DOHH2 (cell line): ENCODE measurements at regions not wholly inside any gene's neighbourhood (a gene's known extent, or its start where the extent isn't known, plus 50 kb on each side); places are given as distances from the start of the nearest gene placed in this dataset.

Experiments
- H3F3A ChIP-seq: fragments of 200-600 bp; sonication (generic), shearing (Covaris generic); 2 replicates; pipeline ENCODE4 v1.6.0; 2016; ENCODE audit warnings: antibody characterized with exemption, mild to moderate bottlenecking; ENCODE audit not compliant: control insufficient read depth, insufficient read depth
- H3K27ac ChIP-seq: fragments of 200-600 bp; sonication (generic); 2 replicates; pipeline ENCODE4 v1.5.1; 2014; ENCODE audit warnings: low read depth, mild to moderate bottlenecking, low read length, moderate library complexity
- H3K27me3 ChIP-seq: fragments of 200-600 bp; sonication (generic); 2 replicates; pipeline ENCODE4 v1.6.1; 2014; ENCODE audit warnings: mild to moderate bottlenecking, low read length, mixed read lengths; ENCODE audit not compliant: control insufficient read depth
- H3K36me3 ChIP-seq: fragments of 200-600 bp; sonication (generic); 2 replicates; pipeline ENCODE4 v1.6.1; 2014; ENCODE audit warnings: mild to moderate bottlenecking, low read length, moderate library complexity, mixed read lengths; ENCODE audit not compliant: control insufficient read depth
- H3K4me1 ChIP-seq: fragments of 200-600 bp; sonication (generic); 2 replicates; pipeline ENCODE4 v1.6.1; 2014; ENCODE audit warnings: mild to moderate bottlenecking, low read length, mixed read lengths; ENCODE audit not compliant: control insufficient read depth
- H3K4me2 ChIP-seq: fragments of 200-600 bp; sonication (generic); 2 replicates; pipeline ENCODE4 v1.6.0; 2014; ENCODE audit warnings: mild to moderate bottlenecking, low read length, moderate library complexity
- H3K4me3 ChIP-seq: fragments of 200-600 bp; sonication (generic); 2 replicates; pipeline ENCODE4 v1.5.1; 2014; ENCODE audit warnings: mild to moderate bottlenecking, low read length, mixed read lengths
- H3K79me2 ChIP-seq: fragments of 200-600 bp; sonication (generic); 2 replicates; pipeline ENCODE4 v1.6.1; 2014; ENCODE audit warnings: mild to moderate bottlenecking, low read length, mixed read lengths; ENCODE audit not compliant: control insufficient read depth
- H3K9me2 ChIP-seq: fragments of 200-600 bp; sonication (generic); replicated peaks from 2 replicates; pipeline ENCODE4 v1.6.1; 2014; ENCODE audit warnings: mild to moderate bottlenecking, low read length, mixed read lengths; ENCODE audit not compliant: control insufficient read depth
- H3K9me3 ChIP-seq: fragments of 200-600 bp; sonication (generic); 2 replicates; pipeline ENCODE4 v1.6.1; 2014; ENCODE audit warnings: antibody characterized with exemption, low read length, mixed read lengths; ENCODE audit not compliant: control insufficient read depth, insufficient read depth
- H4K20me1 ChIP-seq: fragments of 200-600 bp; sonication (generic); 2 replicates; pipeline ENCODE4 v1.6.0; 2014; ENCODE audit warnings: low read depth, mild to moderate bottlenecking, antibody characterized with exemption, low read length, moderate library complexity; ENCODE audit not compliant: control insufficient read depth, insufficient read depth
- EZH2phosphoT487 ChIP-seq: fragments of 200-600 bp; sonication (generic); IDR thresholded peaks from 2 replicates; pipeline ENCODE4 v1.6.1; 2017; ENCODE audit warnings: borderline replicate concordance, mild to moderate bottlenecking, antibody characterized with exemption, low read length, moderate library complexity, mixed read lengths
- TF ChIP-seq, protein P1 (sequence below): fragments of 200-600 bp; sonication (generic); IDR thresholded peaks from one replicate; pipeline ENCODE4 v1.5.1; 2014; ENCODE audit warnings: antibody characterized with exemption, mild to moderate bottlenecking, low read depth, low read length; ENCODE audit not compliant: poor library complexity, severe bottlenecking

- no peak overlapping the region for H3K4me2 ChIP-seq
- H3K4me3 ChIP-seq: no peak overlapping the region
- no peaks in the 10 kb centered on the region for H4K20me1 ChIP-seq
- no peaks in the 10 kb centered on the region for H3K36me3 ChIP-seq
- H3K79me2 ChIP-seq: no peaks in the 10 kb centered on the region
- no peaks in the 10 kb centered on the region for H3K27me3 ChIP-seq
- H3K9me2 ChIP-seq: no peaks in the 10 kb centered on the region
- no peak for TF ChIP-seq EZH2phosphoT487
- TF ChIP-seq, protein P1, sequence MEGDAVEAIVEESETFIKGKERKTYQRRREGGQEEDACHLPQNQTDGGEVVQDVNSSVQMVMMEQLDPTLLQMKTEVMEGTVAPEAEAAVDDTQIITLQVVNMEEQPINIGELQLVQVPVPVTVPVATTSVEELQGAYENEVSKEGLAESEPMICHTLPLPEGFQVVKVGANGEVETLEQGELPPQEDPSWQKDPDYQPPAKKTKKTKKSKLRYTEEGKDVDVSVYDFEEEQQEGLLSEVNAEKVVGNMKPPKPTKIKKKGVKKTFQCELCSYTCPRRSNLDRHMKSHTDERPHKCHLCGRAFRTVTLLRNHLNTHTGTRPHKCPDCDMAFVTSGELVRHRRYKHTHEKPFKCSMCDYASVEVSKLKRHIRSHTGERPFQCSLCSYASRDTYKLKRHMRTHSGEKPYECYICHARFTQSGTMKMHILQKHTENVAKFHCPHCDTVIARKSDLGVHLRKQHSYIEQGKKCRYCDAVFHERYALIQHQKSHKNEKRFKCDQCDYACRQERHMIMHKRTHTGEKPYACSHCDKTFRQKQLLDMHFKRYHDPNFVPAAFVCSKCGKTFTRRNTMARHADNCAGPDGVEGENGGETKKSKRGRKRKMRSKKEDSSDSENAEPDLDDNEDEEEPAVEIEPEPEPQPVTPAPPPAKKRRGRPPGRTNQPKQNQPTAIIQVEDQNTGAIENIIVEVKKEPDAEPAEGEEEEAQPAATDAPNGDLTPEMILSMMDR: no peak
- no peak overlapping the region for H3K27ac ChIP-seq
- H3K4me1 ChIP-seq: no peaks in the 10 kb centered on the region
- H3F3A ChIP-seq: no peaks in the 10 kb centered on the region
- no peaks in the 10 kb centered on the region for H3K9me3 ChIP-seq
Observed at GRCh38 chr12:91601054-91601453, 418.4 kb upstream of the DCN start.

DNA sequence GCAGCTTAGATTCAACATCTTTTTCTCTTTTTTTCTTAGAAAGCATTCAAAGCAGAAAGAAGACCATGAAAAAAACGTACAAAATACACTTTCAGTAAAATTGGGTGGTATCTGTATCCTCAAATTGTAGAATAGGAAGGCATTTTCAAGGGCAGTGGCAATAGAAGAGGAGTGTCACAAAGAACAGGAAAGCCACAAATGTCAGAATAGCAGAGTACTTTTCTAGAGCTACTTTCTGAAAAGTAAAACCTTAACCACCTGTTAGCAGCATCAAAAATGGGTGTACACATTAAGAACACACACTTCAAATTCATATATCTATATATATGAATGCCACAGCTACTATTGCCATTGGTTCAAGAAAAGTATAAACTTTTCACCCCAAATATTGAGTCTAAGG lies 412.1 kb upstream of the DCN start:
- Histone ChIP-seq H3K27me3 (no peaks in the 10 kb centered on the region), H3K4me3 (no peak overlapping the region), H3K79me2 (no peaks in the 10 kb centered on the region), H3K4me1 (no peaks in the 10 kb centered on the region), H3K4me2 (no peak overlapping the region), H3K9me2 (no peaks in the 10 kb centered on the region), H4K20me1 (no peaks in the 10 kb centered on the region), H3K9me3 (no peaks in the 10 kb centered on the region), H3K27ac (no peak overlapping the region), H3K36me3 (no peaks in the 10 kb centered on the region), H3F3A (no peaks in the 10 kb centered on the region)
- TF ChIP-seq, protein P1: no peak
- TF ChIP-seq EZH2phosphoT487: no peak

DNA sequence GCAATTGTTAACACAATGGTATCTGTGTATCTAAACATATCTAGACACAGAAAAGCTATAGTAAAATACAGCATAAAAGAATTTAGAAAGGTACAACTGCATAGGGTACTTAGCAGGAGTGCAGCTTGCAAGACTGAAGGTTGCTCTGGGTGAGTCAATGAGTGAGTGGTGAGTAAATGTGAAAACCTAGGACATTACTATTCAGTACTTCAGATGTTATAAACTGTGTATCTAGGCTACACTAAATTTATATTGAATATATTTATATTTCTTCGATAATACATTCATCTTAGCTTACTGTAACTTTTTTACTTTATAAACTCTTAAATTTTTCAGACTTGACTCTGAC lies 409.0 kb upstream of the DCN start:
- Histone ChIP-seq H3K9me2 (no peaks in the 10 kb centered on the region), H3K36me3 (no peaks in the 10 kb centered on the region), H3K27me3 (no peaks in the 10 kb centered on the region), H3K4me3 (no peak overlapping the region), H4K20me1 (no peaks in the 10 kb centered on the region), H3K4me1 (no peaks in the 10 kb centered on the region), H3K4me2 (no peak overlapping the region), H3K9me3 (no peaks in the 10 kb centered on the region), H3K79me2 (no peaks in the 10 kb centered on the region), H3K27ac (no peak overlapping the region), H3F3A (no peaks in the 10 kb centered on the region)
- TF ChIP-seq EZH2phosphoT487: no peak
- TF ChIP-seq, protein P1: no peak
